ENCODE measurements at regions not wholly inside any gene's neighbourhood (a gene's known extent, or its start where the extent isn't known, plus 50 kb on each side); places are given as distances from the start of the nearest gene placed in this dataset.

- H3K27ac ChIP-seq (ENCODE audit: control insufficient read depth, insufficient read depth, low read length): no peak overlapping the region
- H3K4me3 ChIP-seq (ENCODE audit: control insufficient read depth in 2 of 3, extremely low read depth in 1 of 3, insufficient read depth in 2 of 3, low read depth in 1 of 3, low read length in 3 of 3): no peak overlapping the region
- TF ChIP-seq EZH2 (IDR thresholded peaks at IDR 0.05; ENCODE audit: low read length) (no peak), CTCF (optimal IDR thresholded peaks at IDR 0.05 in 1 of 3, IDR thresholded peaks at IDR 0.05 in 1 of 3, conservative IDR thresholded peaks at IDR 0.05 in 1 of 3; ENCODE audit: extremely low read depth in 1 of 3, insufficient read depth in 2 of 3, low read length in 3 of 3) (no peak)
- no peaks in the 10 kb centered on the region for H3K79me2 ChIP-seq (ENCODE audit: control insufficient read depth, insufficient read depth, low read length)
- no peaks in the 10 kb centered on the region for H3K9me3 ChIP-seq (ENCODE audit: control insufficient read depth, low read depth, low read length)
- dilution Hi-C loops (cut with MboI; ENCODE audit: extremely low pct_ligation_motif_present, low sequenced_read_pairs): no loop called here
- no peaks in the 10 kb centered on the region for H3K27me3 ChIP-seq (ENCODE audit: control insufficient read depth, extremely low read depth, insufficient read depth, low read length)
- no peak overlapping the region for H3K4me2 ChIP-seq (ENCODE audit: control insufficient read depth, extremely low read depth, insufficient read depth, low read depth, low read length)
- no peak overlapping the region for H2AFZ ChIP-seq (ENCODE audit: control insufficient read depth, low read length)
- H3K9me1 ChIP-seq (ENCODE audit: control insufficient read depth, extremely low read depth, insufficient read depth, low read length): no peaks in the 10 kb centered on the region
- FAIRE-seq (no peak), DNase-seq (ENCODE audit: low read depth, low spot score) (no peak)
- H3K36me3 ChIP-seq (ENCODE audit: control insufficient read depth in 2 of 2, extremely low read depth in 1 of 2, insufficient read depth in 2 of 2, low read length in 2 of 2): no peaks in the 10 kb centered on the region
- H3K4me1 ChIP-seq (ENCODE audit: control insufficient read depth, extremely low read depth, insufficient read depth, low read length): no peaks in the 10 kb centered on the region
- H3K9ac ChIP-seq (ENCODE audit: control insufficient read depth, extremely low read depth, insufficient read depth, low read length): no peak overlapping the region
- no peaks in the 10 kb centered on the region for H4K20me1 ChIP-seq (ENCODE audit: control insufficient read depth, extremely low read depth, insufficient read depth, low read length)
These were observed 156.6 kb upstream of the TLL1 start for GRCh38 chr4:165716472-165716871.

- Histone ChIP-seq H4K20me1 (ENCODE audit: control insufficient read depth, extremely low read depth, insufficient read depth, low read length) (no peaks in the 10 kb centered on the region), H3K9ac (ENCODE audit: control insufficient read depth, extremely low read depth, insufficient read depth, low read length) (no peak overlapping the region), H3K4me1 (ENCODE audit: control insufficient read depth, extremely low read depth, insufficient read depth, low read length) (no peaks in the 10 kb centered on the region), H3K4me3 (ENCODE audit: control insufficient read depth in 2 of 3, extremely low read depth in 1 of 3, insufficient read depth in 2 of 3, low read depth in 1 of 3, low read length in 3 of 3) (no peak overlapping the region), H3K27me3 (ENCODE audit: control insufficient read depth, extremely low read depth, insufficient read depth, low read length) (no peaks in the 10 kb centered on the region), H3K9me1 (ENCODE audit: control insufficient read depth, extremely low read depth, insufficient read depth, low read length) (no peaks in the 10 kb centered on the region), H2AFZ (ENCODE audit: control insufficient read depth, low read length) (no peak overlapping the region), H3K4me2 (ENCODE audit: control insufficient read depth, extremely low read depth, insufficient read depth, low read depth, low read length) (no peak overlapping the region), H3K27ac (ENCODE audit: control insufficient read depth, insufficient read depth, low read length) (no peak overlapping the region), H3K79me2 (ENCODE audit: control insufficient read depth, insufficient read depth, low read length) (no peaks in the 10 kb centered on the region), H3K9me3 (ENCODE audit: control insufficient read depth, low read depth, low read length) (no peaks in the 10 kb centered on the region), H3K36me3 (ENCODE audit: control insufficient read depth in 2 of 2, extremely low read depth in 1 of 2, insufficient read depth in 2 of 2, low read length in 2 of 2) (no peaks in the 10 kb centered on the region)
- TF ChIP-seq CTCF (optimal IDR thresholded peaks at IDR 0.05 in 1 of 3, IDR thresholded peaks at IDR 0.05 in 1 of 3, conservative IDR thresholded peaks at IDR 0.05 in 1 of 3; ENCODE audit: extremely low read depth in 1 of 3, insufficient read depth in 2 of 3, low read length in 3 of 3) (no peak), EZH2 (IDR thresholded peaks at IDR 0.05; ENCODE audit: low read length) (no peak)
- no peak for DNase-seq (ENCODE audit: low read depth, low spot score)
- dilution Hi-C loops (cut with MboI; ENCODE audit: extremely low pct_ligation_motif_present, low sequenced_read_pairs): no loop called here
- FAIRE-seq: no peak
These were observed 154.4 kb upstream of the TLL1 start for GRCh38 chr4:165718660-165719059.
